WTC11 (cell line): ENCODE measurements at regions not wholly inside any gene's neighbourhood (a gene's known extent, or its start where the extent isn't known, plus 50 kb on each side); places are given as distances from the start of the nearest gene placed in this dataset.

ENCODE experiments used
- ATAC-seq: fragments of 200-7000 bp; cut with Tn5 transposase; 2 replicates; pipeline ENCODE4 v1.10.0; 2021; ENCODE audit warnings: mild to moderate bottlenecking, moderate library complexity
- CTCF ChIA-PET: fragments of 300-600 bp; sonication (Branson Sonifier 250); formaldehyde crosslinking; loops from one replicate; lab custom pipeline; 2021; ENCODE audit warnings: antibody characterized with exemption; lab: Charles Lee
- POLR2A ChIA-PET: fragments of 350-600 bp; sonication (Branson Sonifier 250); formaldehyde crosslinking; loops from one replicate; lab custom pipeline; 2021; ENCODE audit warnings: antibody characterized with exemption; lab: Charles Lee
- DNase-seq: peaks from one replicate; pipeline ENCODE4 v3.0.0; 2021; ENCODE audit warnings: low spot score
- H3K27ac Mint-ChIP-seq: 2 replicates; pipeline ENCODE4 v1.8.0; 2021; ENCODE audit warnings: mixed read lengths
- H3K27me3 Mint-ChIP-seq: 2 replicates; pipeline ENCODE4 v1.8.0; 2021; ENCODE audit warnings: low read depth, mild to moderate bottlenecking, moderate library complexity, mixed read lengths
- H3K36me3 Mint-ChIP-seq: 2 replicates; pipeline ENCODE4 v1.8.0; 2021; ENCODE audit warnings: mixed read lengths
- H3K4me1 Mint-ChIP-seq: 2 replicates; pipeline ENCODE4 v1.8.0; 2022; ENCODE audit warnings: mixed read lengths
- H3K4me3 Mint-ChIP-seq: 2 replicates; pipeline ENCODE4 v1.8.0; 2021; ENCODE audit warnings: mild to moderate bottlenecking, moderate library complexity, mixed read lengths
- H3K9me3 Mint-ChIP-seq: 2 replicates; pipeline ENCODE4 v1.8.0; 2021; ENCODE audit warnings: mixed read lengths
- GRHL2 ChIP-seq: fragments of 250-450 bp; sonication (Bioruptor Pico); IDR thresholded peaks from 2 replicates; pipeline ENCODE4 v1.8.0; 2022; ENCODE audit warnings: mild to moderate bottlenecking, moderate library complexity; ENCODE audit not compliant: insufficient replicate concordance, severe bottlenecking
- IRF2 ChIP-seq: sonication (generic); formaldehyde crosslinking; IDR thresholded peaks from 2 replicates; pipeline ENCODE4 v1.8.0; 2022; ENCODE audit warnings: low read depth, missing genetic modification reagents, borderline replicate concordance
- JUN ChIP-seq: sonication (generic); formaldehyde crosslinking; IDR thresholded peaks from 2 replicates; pipeline ENCODE4 v1.8.0; 2023; ENCODE audit warnings: mild to moderate bottlenecking, missing genetic modification reagents
- MYBL2 ChIP-seq: sonication (generic); formaldehyde crosslinking; IDR thresholded peaks from 2 replicates; pipeline ENCODE4 v1.8.1; 2023; ENCODE audit warnings: mild to moderate bottlenecking, moderate library complexity, missing genetic modification reagents
- ZNF138 ChIP-seq: sonication (generic); formaldehyde crosslinking; conservative IDR thresholded peaks from 2 replicates; pipeline ENCODE4 v1.8.1; 2022; ENCODE audit warnings: mild to moderate bottlenecking, moderate library complexity, missing genetic modification reagents
- ZNF263 ChIP-seq: sonication (generic); formaldehyde crosslinking; IDR thresholded peaks from 2 replicates; pipeline ENCODE4 v1.8.1; 2022; ENCODE audit warnings: low read depth, mild to moderate bottlenecking, moderate library complexity, missing genetic modification reagents
- ZNF671 ChIP-seq: fragments of 250-450 bp; sonication (Bioruptor Pico); IDR thresholded peaks from 2 replicates; pipeline ENCODE4 v1.8.0; 2021; ENCODE audit warnings: mild to moderate bottlenecking
- TF ChIP-seq, protein P1 (sequence below): sonication (generic); formaldehyde crosslinking; IDR thresholded peaks from 2 replicates; pipeline ENCODE4 v1.8.0; 2023; ENCODE audit warnings: missing genetic modification reagents, mild to moderate bottlenecking, borderline replicate concordance
- TF ChIP-seq, protein P2 (sequence below): sonication (generic); formaldehyde crosslinking; IDR thresholded peaks from 2 replicates; pipeline ENCODE4 v1.8.1; 2022; ENCODE audit warnings: low read depth, mild to moderate bottlenecking, moderate library complexity, missing genetic modification reagents, borderline replicate concordance
- TF ChIP-seq, protein P3 (sequence below): sonication (generic); formaldehyde crosslinking; conservative IDR thresholded peaks from 2 replicates; pipeline ENCODE4 v1.8.1; 2022; ENCODE audit warnings: mild to moderate bottlenecking, missing genetic modification reagents
- TF ChIP-seq, protein P4 (sequence below): fragments of 200-600 bp; IDR thresholded peaks from 2 replicates; pipeline ENCODE4 v1.8.0; 2022; ENCODE audit warnings: antibody characterized with exemption
- TF ChIP-seq, protein P5 (sequence below): fragments of 250-450 bp; sonication (Bioruptor Pico); IDR thresholded peaks from 2 replicates; pipeline ENCODE4 v2.1.2; 2022; ENCODE audit warnings: mild to moderate bottlenecking, moderate library complexity
- TF ChIP-seq, protein P6 (sequence below): sonication (generic); formaldehyde crosslinking; IDR thresholded peaks from 2 replicates; pipeline ENCODE4 v1.8.0; 2022; ENCODE audit warnings: mild to moderate bottlenecking, missing genetic modification reagents

DNA sequence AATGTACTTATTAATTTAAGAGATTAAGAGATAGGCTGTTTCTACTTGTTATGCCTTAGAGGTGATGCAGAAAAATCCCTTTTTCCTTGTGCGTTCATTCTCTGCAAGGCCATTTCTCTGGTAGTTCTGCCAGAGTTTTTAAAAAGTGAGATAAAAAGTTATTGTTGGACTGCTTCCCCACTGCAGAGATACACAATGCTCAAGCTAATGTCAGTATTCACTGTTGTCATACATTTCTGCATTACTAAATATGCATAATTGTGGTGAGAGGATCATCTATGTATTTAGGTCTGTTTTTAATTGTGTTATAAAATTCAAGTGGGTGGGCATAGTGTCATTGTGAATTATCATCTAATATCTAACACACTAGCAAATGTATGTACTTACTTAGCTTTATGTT lies 600.4 kb downstream of the HTR1B start (continued):
- TF ChIP-seq, protein P1, sequence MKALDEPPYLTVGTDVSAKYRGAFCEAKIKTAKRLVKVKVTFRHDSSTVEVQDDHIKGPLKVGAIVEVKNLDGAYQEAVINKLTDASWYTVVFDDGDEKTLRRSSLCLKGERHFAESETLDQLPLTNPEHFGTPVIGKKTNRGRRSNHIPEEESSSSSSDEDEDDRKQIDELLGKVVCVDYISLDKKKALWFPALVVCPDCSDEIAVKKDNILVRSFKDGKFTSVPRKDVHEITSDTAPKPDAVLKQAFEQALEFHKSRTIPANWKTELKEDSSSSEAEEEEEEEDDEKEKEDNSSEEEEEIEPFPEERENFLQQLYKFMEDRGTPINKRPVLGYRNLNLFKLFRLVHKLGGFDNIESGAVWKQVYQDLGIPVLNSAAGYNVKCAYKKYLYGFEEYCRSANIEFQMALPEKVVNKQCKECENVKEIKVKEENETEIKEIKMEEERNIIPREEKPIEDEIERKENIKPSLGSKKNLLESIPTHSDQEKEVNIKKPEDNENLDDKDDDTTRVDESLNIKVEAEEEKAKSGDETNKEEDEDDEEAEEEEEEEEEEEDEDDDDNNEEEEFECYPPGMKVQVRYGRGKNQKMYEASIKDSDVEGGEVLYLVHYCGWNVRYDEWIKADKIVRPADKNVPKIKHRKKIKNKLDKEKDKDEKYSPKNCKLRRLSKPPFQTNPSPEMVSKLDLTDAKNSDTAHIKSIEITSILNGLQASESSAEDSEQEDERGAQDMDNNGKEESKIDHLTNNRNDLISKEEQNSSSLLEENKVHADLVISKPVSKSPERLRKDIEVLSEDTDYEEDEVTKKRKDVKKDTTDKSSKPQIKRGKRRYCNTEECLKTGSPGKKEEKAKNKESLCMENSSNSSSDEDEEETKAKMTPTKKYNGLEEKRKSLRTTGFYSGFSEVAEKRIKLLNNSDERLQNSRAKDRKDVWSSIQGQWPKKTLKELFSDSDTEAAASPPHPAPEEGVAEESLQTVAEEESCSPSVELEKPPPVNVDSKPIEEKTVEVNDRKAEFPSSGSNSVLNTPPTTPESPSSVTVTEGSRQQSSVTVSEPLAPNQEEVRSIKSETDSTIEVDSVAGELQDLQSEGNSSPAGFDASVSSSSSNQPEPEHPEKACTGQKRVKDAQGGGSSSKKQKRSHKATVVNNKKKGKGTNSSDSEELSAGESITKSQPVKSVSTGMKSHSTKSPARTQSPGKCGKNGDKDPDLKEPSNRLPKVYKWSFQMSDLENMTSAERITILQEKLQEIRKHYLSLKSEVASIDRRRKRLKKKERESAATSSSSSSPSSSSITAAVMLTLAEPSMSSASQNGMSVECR: no peak
- TF ChIP-seq, protein P2, sequence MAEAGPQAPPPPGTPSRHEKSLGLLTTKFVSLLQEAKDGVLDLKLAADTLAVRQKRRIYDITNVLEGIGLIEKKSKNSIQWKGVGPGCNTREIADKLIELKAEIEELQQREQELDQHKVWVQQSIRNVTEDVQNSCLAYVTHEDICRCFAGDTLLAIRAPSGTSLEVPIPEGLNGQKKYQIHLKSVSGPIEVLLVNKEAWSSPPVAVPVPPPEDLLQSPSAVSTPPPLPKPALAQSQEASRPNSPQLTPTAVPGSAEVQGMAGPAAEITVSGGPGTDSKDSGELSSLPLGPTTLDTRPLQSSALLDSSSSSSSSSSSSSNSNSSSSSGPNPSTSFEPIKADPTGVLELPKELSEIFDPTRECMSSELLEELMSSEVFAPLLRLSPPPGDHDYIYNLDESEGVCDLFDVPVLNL (CRISPR knock-in tag): no peak
- TF ChIP-seq ZNF671 (CRISPR knock-in tag) (no peak), JUN (CRISPR knock-in tag) (no peak), ZNF263 (CRISPR knock-in tag) (no peak)
- TF ChIP-seq, protein P3, sequence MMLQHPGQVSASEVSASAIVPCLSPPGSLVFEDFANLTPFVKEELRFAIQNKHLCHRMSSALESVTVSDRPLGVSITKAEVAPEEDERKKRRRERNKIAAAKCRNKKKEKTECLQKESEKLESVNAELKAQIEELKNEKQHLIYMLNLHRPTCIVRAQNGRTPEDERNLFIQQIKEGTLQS: no peak
- TF ChIP-seq, all 79 proteins: peak for 0

DNA sequence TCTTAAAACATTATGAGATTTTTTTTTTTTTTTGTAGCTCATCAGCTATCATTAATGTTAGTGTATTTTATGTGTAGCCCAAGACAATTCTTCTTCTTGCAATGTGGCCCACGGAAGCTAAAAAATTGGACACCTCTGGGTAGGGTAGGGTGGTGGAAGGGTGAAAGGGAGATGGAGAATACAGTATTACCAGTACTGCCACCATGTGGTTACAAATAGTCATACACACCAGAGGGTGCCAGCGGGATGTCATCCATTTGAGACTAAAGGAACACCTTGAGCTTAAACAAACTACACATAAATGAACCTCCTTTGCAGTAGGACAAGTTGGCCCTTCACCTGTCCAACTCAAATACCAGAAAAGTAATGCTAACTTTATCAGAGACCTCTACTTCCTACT lies 601.9 kb downstream of the HTR1B start:
- TF ChIP-seq, protein P4, sequence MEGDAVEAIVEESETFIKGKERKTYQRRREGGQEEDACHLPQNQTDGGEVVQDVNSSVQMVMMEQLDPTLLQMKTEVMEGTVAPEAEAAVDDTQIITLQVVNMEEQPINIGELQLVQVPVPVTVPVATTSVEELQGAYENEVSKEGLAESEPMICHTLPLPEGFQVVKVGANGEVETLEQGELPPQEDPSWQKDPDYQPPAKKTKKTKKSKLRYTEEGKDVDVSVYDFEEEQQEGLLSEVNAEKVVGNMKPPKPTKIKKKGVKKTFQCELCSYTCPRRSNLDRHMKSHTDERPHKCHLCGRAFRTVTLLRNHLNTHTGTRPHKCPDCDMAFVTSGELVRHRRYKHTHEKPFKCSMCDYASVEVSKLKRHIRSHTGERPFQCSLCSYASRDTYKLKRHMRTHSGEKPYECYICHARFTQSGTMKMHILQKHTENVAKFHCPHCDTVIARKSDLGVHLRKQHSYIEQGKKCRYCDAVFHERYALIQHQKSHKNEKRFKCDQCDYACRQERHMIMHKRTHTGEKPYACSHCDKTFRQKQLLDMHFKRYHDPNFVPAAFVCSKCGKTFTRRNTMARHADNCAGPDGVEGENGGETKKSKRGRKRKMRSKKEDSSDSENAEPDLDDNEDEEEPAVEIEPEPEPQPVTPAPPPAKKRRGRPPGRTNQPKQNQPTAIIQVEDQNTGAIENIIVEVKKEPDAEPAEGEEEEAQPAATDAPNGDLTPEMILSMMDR: peak; percentile 37; the same call in 1 of the 2 replicates
- no peak for TF ChIP-seq MYBL2
- POLR2A ChIA-PET: no interaction called here
- no peak overlapping the region for H3K4me3 Mint-ChIP-seq
- H3K4me1 Mint-ChIP-seq: peaks cover 4% of the 10 kb centered on the region
- H3K27me3 Mint-ChIP-seq: peaks cover under 1% of the 10 kb centered on the region; the same call in 1 of the 2 replicates
- no peak overlapping the region for H3K27ac Mint-ChIP-seq
- no peaks in the 10 kb centered on the region for H3K36me3 Mint-ChIP-seq
- CTCF ChIA-PET: interaction anchor here (0.6 to 3.2 kb wide), 25 partner anchors 8 to 968 kb away, joined by 3 to 42 read pairs (median 4); partner anchors contain the start of gene HTR1B
- ATAC-seq: peak; percentile 99
- DNase-seq: peak; percentile 64
- no peaks in the 10 kb centered on the region for H3K9me3 Mint-ChIP-seq

DNA sequence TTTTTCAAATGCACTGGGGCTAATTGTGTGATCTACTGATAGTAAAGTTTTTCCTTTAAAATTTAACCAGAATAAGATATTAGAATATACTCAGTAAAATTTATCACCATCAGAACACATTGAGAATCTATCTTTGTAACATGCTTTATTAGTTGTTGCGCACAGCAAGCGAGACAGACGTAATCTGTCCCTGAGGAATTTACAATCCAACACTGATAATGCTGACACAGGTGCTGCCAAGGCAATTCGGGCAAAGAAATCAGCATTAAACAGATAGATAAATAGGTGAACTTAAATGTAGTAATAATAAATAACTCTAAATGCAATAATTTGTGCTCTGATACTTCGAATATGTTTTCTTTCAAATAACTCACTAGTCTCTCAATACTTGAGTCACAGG lies 607.2 kb downstream of the HTR1B start:
- no peak overlapping the region for H3K27ac Mint-ChIP-seq
- no peaks in the 10 kb centered on the region for H3K9me3 Mint-ChIP-seq
- ATAC-seq (no peak), DNase-seq (no peak)
- no peak for TF ChIP-seq IRF2 (CRISPR knock-in tag)
- TF ChIP-seq, protein P5, sequence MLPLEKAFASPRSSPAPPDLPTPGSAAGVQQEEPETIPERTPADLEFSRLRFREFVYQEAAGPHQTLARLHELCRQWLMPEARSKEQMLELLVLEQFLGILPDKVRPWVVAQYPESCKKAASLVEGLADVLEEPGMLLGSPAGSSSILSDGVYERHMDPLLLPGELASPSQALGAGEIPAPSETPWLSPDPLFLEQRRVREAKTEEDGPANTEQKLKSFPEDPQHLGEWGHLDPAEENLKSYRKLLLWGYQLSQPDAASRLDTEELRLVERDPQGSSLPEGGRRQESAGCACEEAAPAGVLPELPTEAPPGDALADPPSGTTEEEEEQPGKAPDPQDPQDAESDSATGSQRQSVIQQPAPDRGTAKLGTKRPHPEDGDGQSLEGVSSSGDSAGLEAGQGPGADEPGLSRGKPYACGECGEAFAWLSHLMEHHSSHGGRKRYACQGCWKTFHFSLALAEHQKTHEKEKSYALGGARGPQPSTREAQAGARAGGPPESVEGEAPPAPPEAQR (CRISPR knock-in tag): no peak
- TF ChIP-seq GRHL2 (CRISPR knock-in tag): no peak
- TF ChIP-seq, protein P6, sequence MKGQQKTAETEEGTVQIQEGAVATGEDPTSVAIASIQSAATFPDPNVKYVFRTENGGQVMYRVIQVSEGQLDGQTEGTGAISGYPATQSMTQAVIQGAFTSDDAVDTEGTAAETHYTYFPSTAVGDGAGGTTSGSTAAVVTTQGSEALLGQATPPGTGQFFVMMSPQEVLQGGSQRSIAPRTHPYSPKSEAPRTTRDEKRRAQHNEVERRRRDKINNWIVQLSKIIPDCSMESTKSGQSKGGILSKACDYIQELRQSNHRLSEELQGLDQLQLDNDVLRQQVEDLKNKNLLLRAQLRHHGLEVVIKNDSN: no peak
- TF ChIP-seq ZNF138: no peak
- no peak overlapping the region for H3K4me3 Mint-ChIP-seq
- ChIA-PET CTCF (no interaction called here), POLR2A (no interaction called here)
- H3K27me3 Mint-ChIP-seq: no peaks in the 10 kb centered on the region
- peaks cover 24% of the 10 kb centered on the region for H3K4me1 Mint-ChIP-seq
- H3K36me3 Mint-ChIP-seq: no peaks in the 10 kb centered on the region
